K562 (cell line): ENCODE measurements at regions not wholly inside any gene's neighbourhood (a gene's known extent, or its start where the extent isn't known, plus 50 kb on each side); places are given as distances from the start of the nearest gene placed in this dataset.

Source experiments
- ATAC-seq: fragments of 200-7000 bp; cut with Tn5 transposase; 3 replicates; pipeline ENCODE4 v1.9.1; 2020; ENCODE audit warnings: moderate library complexity
- BruUV-seq: library from RNA; stranded (reverse); fragments of 400-500 nt; replicated peaks from 2 replicates; lab custom pipeline; 2021; lab: Mats Ljungman, UMichigan
- CTCF ChIA-PET: fragments of 300-600 bp; formaldehyde crosslinking; extraction: SDS; loops from one replicate; lab custom pipeline; 2021; ENCODE audit warnings: low intra/inter-chr PET ratio; lab: Yijun Ruan, JAX
- POLR2A ChIA-PET: fragments of 300-600, 350-650 bp; sonication (Branson Sonifier 250); formaldehyde crosslinking; extraction: SDS; loops from one replicate; lab custom pipeline; 2021; ENCODE audit warnings: antibody characterized with exemption, inconsistent platforms; lab: Yijun Ruan, JAX
- DNase-seq, 4 experiments: peaks; one replicate each; pipeline versions ENCODE4 v3.0.0 to v3.0.0-alpha.2; 2011 to 2018; ENCODE audit warnings: low spot score in 3 of 4, mixed read lengths in 3 of 4; ENCODE audit errors: extremely low read depth in 1 of 4
- FAIRE-seq: peaks from 2 replicates; lab custom pipeline; 2011; peaks lifted over from hg19 to GRCh38; lab: Jason Lieb, UNC
- H2AFZ ChIP-seq: 2 replicates; pipeline ENCODE4 v1.6.0; 2011; ENCODE audit warnings: low read depth, low read length, control low read depth, inconsistent platforms
- H3K27ac ChIP-seq: fragments of 200-600 bp; 3 replicates; pipeline ENCODE4 v1.8.0; 2011; ENCODE audit warnings: low read depth, mild to moderate bottlenecking, control low read depth, inconsistent platforms, low read length, moderate library complexity, mixed read lengths; ENCODE audit errors: extremely low read depth
- H3K27me3 ChIP-seq, 2 experiments: fragments of 300-600 bp in 1 of 2; 2 replicates in 1 of 2; 3 replicates in 1 of 2; pipeline versions ENCODE4 v1.6.0 to v1.8.0; 2011; ENCODE audit warnings: inconsistent platforms in 2 of 2, low read length in 2 of 2, mild to moderate bottlenecking in 1 of 2, mixed read lengths in 1 of 2, moderate library complexity in 1 of 2; ENCODE audit not compliant: control insufficient read depth in 2 of 2, insufficient read depth in 2 of 2
- H3K36me3 ChIP-seq: fragments of 300-600 bp; 3 replicates; pipeline ENCODE4 v1.8.0; 2011; ENCODE audit warnings: mild to moderate bottlenecking, low read length, inconsistent platforms; ENCODE audit not compliant: control insufficient read depth, insufficient read depth
- H3K4me1 ChIP-seq, 2 experiments: fragments of 200-600 bp in 1 of 2; replicated peaks in 1 of 2; 2 replicates in 1 of 2; 3 replicates in 1 of 2; pipeline versions ENCODE4 v1.5.1 to v1.8.0; 2011; ENCODE audit warnings: inconsistent platforms in 2 of 2, low read length in 2 of 2, mild to moderate bottlenecking in 1 of 2, mixed read lengths in 1 of 2, moderate library complexity in 1 of 2; ENCODE audit not compliant: control insufficient read depth in 2 of 2, insufficient read depth in 2 of 2
- H3K4me2 ChIP-seq: 2 replicates; pipeline ENCODE4 v1.6.1; 2011; ENCODE audit warnings: low read length, control low read depth, inconsistent platforms, mixed read lengths; ENCODE audit not compliant: insufficient read depth
- H3K4me3 ChIP-seq: fragments of 200-600 bp; sonication (generic), shearing (Covaris generic); 2 replicates; pipeline ENCODE4 v1.5.1; 2016; ENCODE audit warnings: control low read depth, inconsistent platforms
- H3K79me2 ChIP-seq: fragments of 200-600 bp; 3 replicates; pipeline ENCODE4 v1.8.0; 2011; ENCODE audit warnings: low read length, inconsistent platforms; ENCODE audit not compliant: control insufficient read depth, insufficient read depth
- H3K9ac ChIP-seq, 2 experiments: 2 replicates each; pipeline versions ENCODE4 v1.6.0 to v1.6.1; 2011; ENCODE audit warnings: low read depth in 2 of 2, low read length in 2 of 2, control low read depth in 1 of 2, inconsistent platforms in 1 of 2, mild to moderate bottlenecking in 1 of 2, mixed read lengths in 1 of 2; ENCODE audit not compliant: insufficient read depth in 1 of 2
- H3K9me1 ChIP-seq: one replicate; pipeline ENCODE4 v1.6.0; 2011; ENCODE audit warnings: inconsistent platforms, mild to moderate bottlenecking, low read length, moderate library complexity; ENCODE audit not compliant: control insufficient read depth, insufficient read depth
- H3K9me3 ChIP-seq: replicated peaks from 2 replicates; pipeline ENCODE4 v1.5.1; 2011; ENCODE audit warnings: low read depth, low read length, inconsistent platforms; ENCODE audit not compliant: control insufficient read depth, insufficient read depth
- H4K20me1 ChIP-seq: replicated peaks from 2 replicates; pipeline ENCODE4 v1.6.1; 2011; ENCODE audit warnings: low read length, inconsistent platforms, mixed read lengths; ENCODE audit not compliant: control insufficient read depth, insufficient read depth
- CREM ChIP-seq: IDR thresholded peaks from 2 replicates; pipeline ENCODE4 v1.6.1; 2014; ENCODE audit warnings: antibody characterized with exemption, low read depth
- HMG20B ChIP-seq: fragments of 250-450 bp; sonication (Bioruptor Pico); IDR thresholded peaks from 2 replicates; pipeline ENCODE4 v1.5.0; 2021; ENCODE audit warnings: mild to moderate bottlenecking
- MEIS2 ChIP-seq: fragments of 450-650 bp; IDR thresholded peaks from 2 replicates; pipeline ENCODE4 v1.6.1; 2014; ENCODE audit warnings: mild to moderate bottlenecking; ENCODE audit not compliant: partially characterized antibody
- NFYB ChIP-seq: IDR thresholded peaks from 2 replicates; pipeline ENCODE4 v1.6.1; 2011; ENCODE audit warnings: mild to moderate bottlenecking, moderate library complexity; ENCODE audit not compliant: insufficient read length; ENCODE audit errors: extremely low read depth
- NONO ChIP-seq, 2 experiments: fragments of 200-400 bp in 1 of 2; fragments of 450-650 bp in 1 of 2; formaldehyde crosslinking in 1 of 2; IDR thresholded peaks; 2 replicates each; pipeline ENCODE4 v1.6.1; 2017; ENCODE audit warnings: low read depth in 2 of 2, mild to moderate bottlenecking in 2 of 2, moderate library complexity in 2 of 2, low read length in 1 of 2
- RNF219 ChIP-seq: fragments of 250-450 bp; sonication (Bioruptor Pico); IDR thresholded peaks from 2 replicates; pipeline ENCODE4 v1.5.0; 2022; ENCODE audit warnings: mild to moderate bottlenecking
- TCF15 ChIP-seq: fragments of 250-450 bp; sonication (Bioruptor Pico); IDR thresholded peaks from 2 replicates; pipeline ENCODE4 v1.8.0; 2022; ENCODE audit warnings: moderate library complexity, mild to moderate bottlenecking, inconsistent platforms
- ZEB2 ChIP-seq: fragments of 450-650 bp; IDR thresholded peaks from 2 replicates; pipeline ENCODE4 v1.6.1; 2016
- ZNF354B ChIP-seq: fragments of 250-450 bp; sonication (Bioruptor Pico); IDR thresholded peaks from 2 replicates; pipeline ENCODE4 v1.4.0; 2020
- ZNF785 ChIP-seq: fragments of 250-450 bp; sonication (Bioruptor Pico); IDR thresholded peaks from 2 replicates; pipeline ENCODE4 v1.4.0; 2020; ENCODE audit warnings: mild to moderate bottlenecking
- WGBS: fragments of 100-300 bp; shearing (Covaris generic); methylation state at CpG from one replicate; pipeline ENCODE4 v1.1.6; 2016; ENCODE audit warnings: low coverage, mixed read lengths; ENCODE audit not compliant: insufficient coverage; ENCODE audit errors: missing lambda C conversion rate; 5-methylcytosine and 5-hydroxymethylcytosine counted together
- in situ Hi-C: fragments of 300-500 bp; cut with MboI; formaldehyde crosslinking; loops from 4 replicates; pipeline ENCODE4 v1.15.0; 2018; ENCODE audit warnings: inconsistent platforms, mixed read lengths
- intact Hi-C: fragments of 100-400 bp; cut with micrococcal nuclease; formaldehyde crosslinking; loops from 2 replicates; pipeline ENCODE4 v1.14.2; 2022

DNA sequence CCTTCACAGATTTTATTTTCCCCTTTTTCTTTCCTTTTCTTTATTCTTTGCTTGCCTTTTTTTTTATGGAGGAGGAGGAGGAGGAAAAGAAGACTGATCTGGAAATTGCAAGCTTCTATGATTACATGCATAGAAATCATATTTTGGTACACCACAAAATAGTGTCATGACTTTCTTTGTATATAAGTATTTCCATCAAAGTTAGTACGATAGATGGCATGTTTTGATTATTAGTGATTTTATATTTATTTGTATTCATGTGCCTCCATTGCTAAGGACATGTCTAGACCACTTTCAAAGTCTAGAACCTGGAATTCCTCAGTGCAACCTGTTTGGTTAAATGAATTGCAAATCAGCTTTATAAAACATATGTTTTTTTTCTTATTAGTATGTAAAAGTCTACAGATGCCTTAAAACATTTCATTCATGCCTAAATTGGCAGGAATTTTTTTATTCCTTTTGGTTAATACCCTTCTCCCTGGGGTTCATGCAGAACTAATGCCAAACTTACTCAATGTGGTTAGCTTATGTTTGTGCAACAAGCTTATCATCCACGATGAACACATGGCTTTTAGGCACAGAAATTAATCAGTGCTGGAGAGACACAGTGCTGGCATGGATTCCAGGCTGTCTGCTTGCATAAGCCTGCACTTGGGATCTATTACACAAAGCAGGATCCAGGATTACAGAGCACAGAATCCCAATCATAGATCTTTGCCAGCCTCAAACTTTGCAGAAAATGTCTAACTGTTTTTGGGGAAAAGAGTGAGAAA, 213.1 kb downstream of the CHRM2 start:
- intact Hi-C loops: no loop called here
- H3K27me3 ChIP-seq: no peaks in the 10 kb centered on the region
- H3K9me1 ChIP-seq: no peaks in the 10 kb centered on the region
- H3K36me3 ChIP-seq: no peaks in the 10 kb centered on the region
- H3K9me3 ChIP-seq: 0 out of 2 replicates have a peak, but pooled peaks cover 3% of the 10 kb centered on the region
- H4K20me1 ChIP-seq: no peaks in the 10 kb centered on the region
- H3K4me1 ChIP-seq: no peaks in the 10 kb centered on the region
- POLR2A ChIA-PET: no interaction called here
- no peak for TF ChIP-seq ZNF785 (CRISPR knock-in tag)
- TF ChIP-seq RNF219 (CRISPR knock-in tag): no peak
- no peak for TF ChIP-seq HMG20B (CRISPR knock-in tag)
- no peak for TF ChIP-seq NFYB
- no peak for TF ChIP-seq NONO (IDR thresholded peaks at IDR 0.05; ENCODE audit: low read depth in 2 of 2, low read length in 1 of 2)
- TF ChIP-seq CREM: no peak
- no peak for TF ChIP-seq ZNF354B (CRISPR knock-in tag)
- no peak for TF ChIP-seq ZEB2
- no peak for TF ChIP-seq TCF15 (CRISPR knock-in tag)
- no peak for TF ChIP-seq MEIS2
- TF ChIP-seq, all 486 proteins: peak for 0
- CTCF ChIA-PET: no interaction called here
- 0% methylated on average over 2 of the region's 2 CpGs for WGBS
- in situ Hi-C loops: no loop called here
- no TSS peak for BruUV-seq
- Histone ChIP-seq H3K9ac (no peak overlapping the region), H2AFZ (no peak overlapping the region), H3K79me2 (no peaks in the 10 kb centered on the region), H3K4me2 (no peak overlapping the region), H3K4me3 (no peak overlapping the region), H3K27ac (no peak overlapping the region)
- FAIRE-seq: no peak
- no peak for DNase-seq
- ATAC-seq: no peak
